ENCODE measurements at regions not wholly inside any gene's neighbourhood (a gene's known extent, or its start where the extent isn't known, plus 50 kb on each side); places are given as distances from the start of the nearest gene placed in this dataset.
A peak's percentile ranks its signal among the peaks of the same experiment; 100 is the strongest.
"Not testable (repeated sequence)": the region's sequence is repeated elsewhere in the genome, so short reads cannot be mapped to it uniquely, and the experiment has no call there.

GRCh38 chr1:29687601-29688244 lies 451.4 kb downstream of the PTPRU start:
- 71% methylated on average over 1 of the region's 4 CpGs for WGBS (ENCODE audit: insufficient coverage)
- Histone ChIP-seq H3K4me3 (ENCODE audit: low read length) (no peak overlapping the region), H3K4me1 (ENCODE audit: control insufficient read depth, insufficient read depth, low read length) (peaks cover 15% of the 10 kb centered on the region), H3K9me3 (replicated peaks; ENCODE audit: control insufficient read depth, low read depth, low read length) (no peaks in the 10 kb centered on the region), H3K27ac (ENCODE audit: low read length) (no peak overlapping the region), H3K36me3 (ENCODE audit: control insufficient read depth, insufficient read depth, low read length) (no peaks in the 10 kb centered on the region), H3K27me3 (ENCODE audit: control insufficient read depth, insufficient read depth, low read length) (peaks cover 23% of the 10 kb centered on the region)
- peak; percentile 21 for DNase-seq

GRCh38 chr1:29687166-29687565 lies 450.8 kb downstream of the PTPRU start:
- no peak for DNase-seq
- peaks cover 20% of the 10 kb centered on the region for H3K4me1 ChIP-seq (ENCODE audit: control insufficient read depth, insufficient read depth, low read length)
- H3K9me3 ChIP-seq (replicated peaks; ENCODE audit: control insufficient read depth, low read depth, low read length) = no peaks in the 10 kb centered on the region
- H3K4me3 ChIP-seq (ENCODE audit: low read length) = no peak overlapping the region
- WGBS (ENCODE audit: insufficient coverage) = no CpG with 5 or more reads among the region's 3 CpGs
- no peaks in the 10 kb centered on the region for H3K36me3 ChIP-seq (ENCODE audit: control insufficient read depth, insufficient read depth, low read length)
- no peak overlapping the region for H3K27ac ChIP-seq (ENCODE audit: low read length)
- H3K27me3 ChIP-seq (ENCODE audit: control insufficient read depth, insufficient read depth, low read length) = peaks cover 25% of the 10 kb centered on the region

GRCh38 chr1:29686012-29686930 lies 449.9 kb downstream of the PTPRU start:
- peaks cover 22% of the 10 kb centered on the region for H3K4me1 ChIP-seq (ENCODE audit: control insufficient read depth, insufficient read depth, low read length)
- 55% methylated on average over 7 of the region's 22 CpGs for WGBS (ENCODE audit: insufficient coverage)
- no peaks in the 10 kb centered on the region for H3K36me3 ChIP-seq (ENCODE audit: control insufficient read depth, insufficient read depth, low read length)
- DNase-seq = no peak
- H3K27ac ChIP-seq (ENCODE audit: low read length) = no peak overlapping the region
- no peaks in the 10 kb centered on the region for H3K9me3 ChIP-seq (replicated peaks; ENCODE audit: control insufficient read depth, low read depth, low read length)
- H3K27me3 ChIP-seq (ENCODE audit: control insufficient read depth, insufficient read depth, low read length) = peaks cover 26% of the 10 kb centered on the region
- no peak overlapping the region for H3K4me3 ChIP-seq (ENCODE audit: low read length)

GRCh38 chr1:29685387-29685786 lies 449.1 kb downstream of the PTPRU start:
- WGBS (ENCODE audit: insufficient coverage) = 42% methylated on average over 2 of the region's 3 CpGs
- no peak overlapping the region for H3K27ac ChIP-seq (ENCODE audit: low read length)
- H3K36me3 ChIP-seq (ENCODE audit: control insufficient read depth, insufficient read depth, low read length) = no peaks in the 10 kb centered on the region
- DNase-seq = no peak
- peaks cover 22% of the 10 kb centered on the region for H3K4me1 ChIP-seq (ENCODE audit: control insufficient read depth, insufficient read depth, low read length)
- no peak overlapping the region for H3K4me3 ChIP-seq (ENCODE audit: low read length)
- no peaks in the 10 kb centered on the region for H3K9me3 ChIP-seq (replicated peaks; ENCODE audit: control insufficient read depth, low read depth, low read length)
- peaks cover 18% of the 10 kb centered on the region for H3K27me3 ChIP-seq (ENCODE audit: control insufficient read depth, insufficient read depth, low read length)

DNA sequence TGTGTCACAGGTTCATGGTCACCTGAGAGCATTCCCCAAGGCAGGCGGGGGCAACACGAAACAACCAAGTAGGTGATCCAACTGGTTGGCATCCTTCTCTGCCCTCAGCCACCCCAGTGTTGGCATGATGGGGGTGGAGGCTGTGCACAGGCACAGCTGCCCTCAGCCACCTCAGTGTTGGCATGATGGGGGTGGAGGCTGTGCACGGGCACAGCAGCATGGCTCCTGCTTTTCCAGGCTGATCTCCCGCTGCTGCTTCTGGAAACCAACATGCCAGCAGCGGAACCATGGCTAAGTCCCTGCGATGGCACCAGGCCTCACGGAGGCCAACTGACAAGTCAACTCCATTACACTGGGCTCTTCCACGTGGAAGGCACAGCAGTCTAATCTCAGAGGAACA lies 447.8 kb downstream of the PTPRU start:
- no peak overlapping the region for H3K4me3 ChIP-seq (ENCODE audit: low read length)
- H3K9me3 ChIP-seq (replicated peaks; ENCODE audit: control insufficient read depth, low read depth, low read length) = peaks cover 2% of the 10 kb centered on the region
- peaks cover 8% of the 10 kb centered on the region for H3K27me3 ChIP-seq (ENCODE audit: control insufficient read depth, insufficient read depth, low read length)
- H3K27ac ChIP-seq (ENCODE audit: low read length) = no peak overlapping the region
- DNase-seq = no peak
- H3K4me1 ChIP-seq (ENCODE audit: control insufficient read depth, insufficient read depth, low read length) = peaks cover 22% of the 10 kb centered on the region
- WGBS (ENCODE audit: insufficient coverage) = 76% methylated on average over 6 of the region's 8 CpGs
- H3K36me3 ChIP-seq (ENCODE audit: control insufficient read depth, insufficient read depth, low read length) = no peaks in the 10 kb centered on the region

- Histone ChIP-seq H3K4me1 (ENCODE audit: control insufficient read depth, insufficient read depth, low read length) (peaks cover 16% of the 10 kb centered on the region), H3K9me3 (replicated peaks; ENCODE audit: control insufficient read depth, low read depth, low read length) (peaks cover 2% of the 10 kb centered on the region), H3K4me3 (ENCODE audit: low read length) (no peak overlapping the region), H3K36me3 (ENCODE audit: control insufficient read depth, insufficient read depth, low read length) (no peaks in the 10 kb centered on the region), H3K27me3 (ENCODE audit: control insufficient read depth, insufficient read depth, low read length) (peaks cover 8% of the 10 kb centered on the region), H3K27ac (ENCODE audit: low read length) (no peak overlapping the region)
- 80% methylated on average over 1 of the region's 5 CpGs for whole genome bisulfite sequencing (ENCODE audit: insufficient coverage)
- DNase-seq = no peak
Measured at GRCh38 chr1:29683472-29683871, 447.1 kb downstream of the PTPRU start.

DNA sequence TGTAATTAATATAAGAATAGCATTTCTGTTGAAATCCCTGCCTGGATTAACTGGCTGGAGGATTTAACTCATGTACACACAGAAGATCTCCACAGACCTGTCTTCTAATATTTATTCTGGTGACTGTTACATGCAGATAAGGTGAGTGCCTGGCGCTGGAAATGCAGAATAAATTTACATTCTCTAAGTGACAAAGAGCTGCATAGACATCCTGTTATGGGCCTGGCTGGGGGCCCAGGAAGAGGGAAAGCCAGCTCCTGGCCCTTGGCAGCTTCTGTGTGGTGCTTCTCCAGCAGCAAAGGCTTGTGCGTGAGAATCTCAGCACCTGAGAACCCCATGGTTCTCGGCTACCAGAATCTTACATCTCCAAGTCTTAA lies 446.6 kb downstream of the PTPRU start:
- peaks cover 2% of the 10 kb centered on the region for H3K9me3 ChIP-seq (replicated peaks; ENCODE audit: control insufficient read depth, low read depth, low read length)
- WGBS (ENCODE audit: insufficient coverage) = no CpG with 5 or more reads among the region's 3 CpGs
- H3K4me1 ChIP-seq (ENCODE audit: control insufficient read depth, insufficient read depth, low read length) = peaks cover 13% of the 10 kb centered on the region
- H3K36me3 ChIP-seq (ENCODE audit: control insufficient read depth, insufficient read depth, low read length) = no peaks in the 10 kb centered on the region
- no peak overlapping the region for H3K4me3 ChIP-seq (ENCODE audit: low read length)
- DNase-seq = no peak
- peaks cover 8% of the 10 kb centered on the region for H3K27me3 ChIP-seq (ENCODE audit: control insufficient read depth, insufficient read depth, low read length)
- H3K27ac ChIP-seq (ENCODE audit: low read length) = no peak overlapping the region

GRCh38 chr1:29682171-29682918 lies 446.0 kb downstream of the PTPRU start:
- peaks cover 2% of the 10 kb centered on the region for H3K9me3 ChIP-seq (replicated peaks; ENCODE audit: control insufficient read depth, low read depth, low read length)
- H3K27me3 ChIP-seq (ENCODE audit: control insufficient read depth, insufficient read depth, low read length) = peaks cover 8% of the 10 kb centered on the region
- no peaks in the 10 kb centered on the region for H3K36me3 ChIP-seq (ENCODE audit: control insufficient read depth, insufficient read depth, low read length)
- H3K27ac ChIP-seq (ENCODE audit: low read length) = no peak overlapping the region
- no peak for DNase-seq
- no peak overlapping the region for H3K4me3 ChIP-seq (ENCODE audit: low read length)
- H3K4me1 ChIP-seq (ENCODE audit: control insufficient read depth, insufficient read depth, low read length) = peaks cover 19% of the 10 kb centered on the region
- WGBS (ENCODE audit: insufficient coverage) = 22% methylated on average over 6 of the region's 10 CpGs

DNA sequence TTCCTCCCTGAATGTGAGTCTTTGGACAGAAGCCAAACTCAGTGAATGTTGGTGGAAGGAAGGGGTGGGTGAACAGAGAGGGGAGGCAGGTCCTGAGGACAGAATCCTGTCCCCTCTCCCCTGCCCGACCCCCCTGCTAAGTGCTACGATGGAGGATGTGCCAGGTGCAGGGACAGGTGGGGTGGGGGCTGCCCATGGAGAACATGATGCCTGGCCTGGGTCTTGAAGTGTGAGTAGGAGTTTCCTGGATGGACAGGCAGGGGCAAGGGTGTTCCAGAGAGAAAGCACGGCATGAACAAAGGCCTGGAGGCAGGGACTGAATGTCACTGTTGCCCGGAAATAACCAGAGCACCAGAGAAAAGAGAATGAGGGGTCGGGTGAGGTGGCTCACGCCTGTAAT lies 445.1 kb downstream of the PTPRU start:
- H3K27me3 ChIP-seq (ENCODE audit: control insufficient read depth, insufficient read depth, low read length); H3K27ac ChIP-seq (ENCODE audit: low read length); DNase-seq; H3K9me3 ChIP-seq (replicated peaks; ENCODE audit: control insufficient read depth, low read depth, low read length); H3K36me3 ChIP-seq (ENCODE audit: control insufficient read depth, insufficient read depth, low read length); H3K4me3 ChIP-seq (ENCODE audit: low read length): not testable (repeated sequence)
- WGBS (ENCODE audit: insufficient coverage) = 47% methylated on average over 3 of the region's 6 CpGs
- peaks cover 28% of the 10 kb centered on the region for H3K4me1 ChIP-seq (ENCODE audit: control insufficient read depth, insufficient read depth, low read length)
